GM18502 (cell line): ENCODE measurements at regions not wholly inside any gene's neighbourhood (a gene's known extent, or its start where the extent isn't known, plus 50 kb on each side); places are given as distances from the start of the nearest gene placed in this dataset.
"Not testable (repeated sequence)": the region's sequence is repeated elsewhere in the genome, so short reads cannot be mapped to it uniquely, and the experiment has no call there.

ENCODE experiments used
- ATAC-seq: cut with Tn5 transposase; IDR thresholded peaks from one replicate; pipeline ENCODE4 v1.9.1; 2021; ENCODE audit warnings: mild to moderate bottlenecking; ENCODE audit not compliant: unreplicated experiment, poor library complexity

DNA sequence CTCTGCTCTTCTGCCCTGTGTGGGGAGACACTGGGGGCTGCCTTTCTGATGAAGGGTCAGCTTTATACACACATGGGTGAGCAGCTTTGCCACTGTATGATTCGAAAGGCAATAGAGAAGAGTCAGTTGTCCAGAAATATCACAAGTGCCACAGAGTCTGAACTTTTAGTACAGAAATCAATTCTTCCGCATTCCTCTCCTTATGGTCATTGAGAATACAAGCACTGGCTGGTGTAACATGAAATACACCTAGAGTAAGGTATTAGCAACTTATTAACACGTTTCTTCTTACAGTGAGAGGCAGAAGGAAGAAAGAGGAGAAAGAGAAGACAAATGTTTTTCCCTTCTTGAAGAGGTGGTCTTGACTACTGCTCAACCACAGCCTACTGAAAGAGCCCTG, 579.2 kb downstream of the ZEB2 start:
- ATAC-seq = no peak

DNA sequence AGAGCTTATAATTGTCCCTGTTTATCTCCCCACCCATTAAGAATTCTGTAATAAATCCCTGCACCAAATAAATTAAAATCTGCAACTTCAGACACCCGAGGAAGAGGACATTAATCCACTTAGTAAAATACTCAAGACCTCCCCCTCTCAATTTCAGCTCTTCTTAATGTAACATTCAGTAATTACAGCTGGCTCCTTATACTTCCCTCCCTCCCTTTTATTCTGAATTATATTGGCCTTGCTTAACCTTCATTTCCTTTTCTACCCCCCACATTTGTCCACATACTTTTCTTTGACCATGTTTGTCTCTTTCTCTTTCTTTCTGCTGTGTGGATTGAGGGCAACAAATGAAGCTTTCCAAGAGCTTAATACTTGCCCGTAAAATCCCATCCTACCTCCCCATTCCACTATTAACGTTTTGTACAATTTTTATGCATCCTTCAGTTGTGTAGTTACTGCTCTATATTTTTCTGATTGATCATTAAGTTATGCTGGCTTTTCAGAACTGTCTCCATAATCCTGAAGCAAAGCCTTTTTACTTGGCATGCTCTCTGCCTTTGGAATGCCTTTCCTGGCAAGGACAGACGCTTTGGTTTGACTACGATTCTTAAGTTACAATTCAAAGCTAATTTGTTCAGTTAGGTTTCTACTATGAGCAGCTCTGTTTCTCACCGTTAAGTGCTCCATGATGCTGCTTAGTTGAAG, 580.1 kb downstream of the ZEB2 start:
- ATAC-seq = no peak

DNA sequence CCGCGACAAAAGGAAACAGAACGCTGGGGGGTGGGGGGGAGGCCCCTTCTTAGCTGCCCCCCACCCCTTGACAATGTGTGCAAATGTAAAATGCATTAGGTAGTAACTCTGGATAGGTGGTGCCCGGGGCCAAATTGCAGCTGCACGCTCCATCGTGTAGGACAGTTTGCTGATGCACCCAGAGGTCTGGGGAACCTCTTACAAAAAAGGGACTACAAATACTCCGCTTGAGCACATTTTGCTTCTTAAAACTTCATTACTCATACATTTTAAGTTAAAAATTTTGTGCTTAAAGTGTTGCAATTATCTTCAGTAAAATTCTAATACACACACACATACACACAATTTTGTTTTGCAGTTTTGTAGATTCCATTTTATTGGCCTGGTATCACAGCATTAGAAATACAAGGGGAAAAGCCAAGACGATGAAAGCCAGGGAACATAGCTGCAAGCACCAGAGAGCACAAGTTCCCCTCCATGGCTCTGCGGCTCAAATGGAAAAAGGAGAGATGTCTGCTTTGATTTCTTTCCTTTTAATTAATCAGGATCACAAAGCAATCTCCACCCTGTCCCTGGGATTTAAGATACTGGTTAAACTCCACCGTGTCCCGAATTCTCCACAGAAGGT, 582.1 kb downstream of the ZEB2 start:
- ATAC-seq = no peak

DNA sequence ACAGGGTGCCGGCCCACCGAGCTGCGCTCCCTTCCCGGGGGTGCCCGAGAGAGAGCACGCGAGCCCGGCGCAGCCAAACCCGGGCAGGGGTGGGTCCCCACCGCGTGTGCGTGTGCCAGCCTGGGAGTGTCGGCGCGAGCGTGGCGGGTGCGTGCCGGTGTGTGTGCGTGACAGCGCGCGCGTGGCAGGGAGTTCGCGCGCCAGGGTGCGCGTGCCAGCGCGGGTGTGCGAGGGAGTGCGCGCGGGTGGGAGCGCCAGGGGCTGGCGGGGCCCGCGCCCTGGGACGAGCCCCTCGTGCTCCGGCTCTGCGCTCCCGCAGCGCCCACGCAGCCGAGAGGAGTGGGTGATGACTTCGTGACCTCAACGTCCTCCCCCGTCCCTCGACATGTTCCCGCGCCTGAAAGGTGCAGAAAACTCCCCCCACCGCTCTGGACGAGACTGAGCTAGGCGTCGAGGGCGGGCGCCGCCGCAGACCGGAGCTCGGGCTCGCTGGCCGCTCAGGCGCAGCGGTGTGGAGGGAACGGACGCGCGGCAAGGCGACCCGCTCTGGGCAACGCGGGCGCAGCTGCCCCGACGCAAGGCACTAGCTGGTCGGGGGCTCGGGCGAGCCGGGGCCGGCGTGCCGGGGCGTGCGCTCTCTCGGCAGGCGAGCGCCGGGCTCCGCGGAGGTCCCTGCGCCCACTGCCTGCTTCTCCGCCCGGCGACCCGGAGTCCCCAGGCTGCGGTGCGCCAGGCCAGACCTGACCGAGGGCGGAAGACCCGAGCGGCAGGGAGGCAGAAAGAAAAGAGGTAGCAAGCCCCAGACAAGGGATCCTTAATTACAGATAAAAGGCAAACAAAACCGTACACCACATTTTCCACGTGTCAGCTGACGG, 582.8 kb downstream of the ZEB2 start:
- peak; percentile 77 for ATAC-seq

DNA sequence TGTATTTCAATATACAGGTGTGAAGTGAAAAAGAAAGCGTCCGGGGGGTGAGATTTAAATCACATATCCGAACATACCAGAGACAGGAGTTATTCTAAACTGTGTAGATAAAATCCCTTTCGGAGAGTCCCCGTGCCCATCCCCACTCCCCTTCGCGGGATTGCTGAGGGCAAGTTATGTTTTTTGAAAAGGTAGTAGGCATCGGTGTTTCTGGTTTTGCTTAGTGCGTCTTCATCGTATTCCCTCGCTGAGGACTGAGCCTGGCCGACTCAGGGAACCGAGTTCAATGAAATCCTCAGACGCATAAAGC, 583.4 kb downstream of the ZEB2 start:
- no peak for ATAC-seq

DNA sequence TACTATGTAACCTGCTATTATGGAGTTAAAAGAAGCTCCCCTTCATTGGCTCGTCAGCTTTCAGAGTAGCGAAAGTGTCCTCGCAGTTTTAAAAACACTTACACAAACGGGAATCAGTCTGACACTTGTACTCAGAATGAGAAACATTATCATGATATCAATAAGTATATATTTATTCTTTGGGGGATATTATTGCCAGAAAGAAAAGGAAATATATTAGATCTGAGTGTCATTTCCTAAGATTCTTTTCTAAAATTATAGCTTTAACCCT, 584.5 kb downstream of the ZEB2 start:
- no peak for ATAC-seq

DNA sequence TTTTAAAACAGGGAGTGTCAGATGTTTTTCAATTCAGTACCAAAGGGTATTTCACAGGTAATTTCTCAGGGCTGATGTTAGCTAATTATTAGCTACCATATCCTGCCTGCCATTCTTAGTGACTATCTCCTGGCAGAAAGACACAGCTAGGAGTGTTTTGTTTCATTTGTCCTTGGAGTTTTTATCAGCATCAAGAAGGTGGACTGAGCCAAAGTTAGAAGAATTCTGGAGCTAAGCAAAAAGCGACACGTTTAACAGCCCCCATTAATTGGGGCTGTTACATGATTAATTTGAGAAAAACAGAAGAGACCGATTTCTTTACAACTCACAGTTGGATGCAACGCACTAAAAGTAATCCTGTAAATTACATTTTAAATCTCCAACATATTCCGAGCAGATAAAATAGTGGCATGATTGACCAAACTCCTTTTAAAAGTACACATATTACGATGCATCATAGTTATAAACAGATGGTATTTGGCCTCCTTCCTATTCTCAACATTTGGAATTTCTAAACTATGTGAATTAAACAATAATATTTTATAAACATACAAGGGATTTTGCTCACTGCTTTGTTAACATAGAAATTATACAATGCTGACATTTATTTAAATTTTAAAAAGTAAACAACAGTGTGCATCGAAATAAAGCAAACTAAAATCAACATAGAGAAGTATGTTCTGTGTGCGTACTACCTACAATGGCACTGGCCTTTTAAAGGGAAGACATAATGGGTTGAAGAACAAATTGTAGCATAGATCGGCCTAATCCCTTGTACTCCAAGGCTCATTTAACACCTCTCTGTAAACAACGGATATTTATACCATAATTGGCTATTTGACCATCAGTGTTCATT, 585.1 kb downstream of the ZEB2 start:
- ATAC-seq = no peak

DNA sequence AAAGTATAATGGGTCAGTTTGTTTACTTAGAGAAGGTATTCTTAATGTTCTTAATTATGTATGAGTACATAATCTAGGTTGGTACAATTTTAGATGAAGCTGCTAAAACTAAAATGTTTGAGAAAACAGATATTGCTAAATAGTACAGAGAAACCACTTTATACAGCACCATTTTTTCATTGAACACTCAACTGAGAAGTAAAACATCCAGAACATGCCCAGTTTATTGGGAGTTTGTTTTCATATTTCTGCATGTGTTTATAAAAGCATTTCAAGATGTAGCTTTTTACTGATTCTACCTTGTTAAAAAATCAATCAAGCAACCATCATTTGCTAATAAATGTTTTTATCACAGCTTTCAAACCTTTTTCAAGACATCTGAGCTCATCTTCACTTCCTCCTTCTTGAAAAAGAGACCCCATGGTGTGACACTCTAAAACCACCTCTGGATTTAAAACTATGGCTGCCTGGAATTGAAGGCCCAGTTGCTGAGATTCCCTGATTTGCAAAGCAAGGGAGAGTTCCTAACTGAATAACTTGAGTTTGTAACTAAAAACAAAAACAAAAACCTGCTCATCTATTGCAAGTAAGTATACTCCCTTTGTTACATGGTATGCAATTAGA, 585.9 kb downstream of the ZEB2 start:
- no peak for ATAC-seq

DNA sequence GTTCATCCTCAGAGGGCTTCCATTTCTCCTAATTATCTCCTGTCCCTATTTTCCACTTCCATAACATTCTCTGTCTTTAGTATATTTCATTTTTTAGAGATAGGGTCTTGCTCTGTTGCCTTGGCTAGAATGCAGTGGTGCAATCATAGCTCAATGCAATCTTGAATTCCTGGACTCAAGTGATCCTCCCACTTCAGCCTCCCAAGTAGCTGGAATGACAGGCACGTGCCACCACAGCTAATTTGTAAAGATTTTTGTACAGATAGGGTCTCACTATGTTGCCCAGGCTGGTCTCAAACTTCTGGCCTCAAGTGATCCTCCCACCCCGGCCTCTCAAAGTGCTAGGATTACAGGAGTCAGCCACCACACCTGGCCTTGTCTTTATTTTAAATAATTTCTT, 589.0 kb downstream of the ZEB2 start:
- no peak for ATAC-seq

DNA sequence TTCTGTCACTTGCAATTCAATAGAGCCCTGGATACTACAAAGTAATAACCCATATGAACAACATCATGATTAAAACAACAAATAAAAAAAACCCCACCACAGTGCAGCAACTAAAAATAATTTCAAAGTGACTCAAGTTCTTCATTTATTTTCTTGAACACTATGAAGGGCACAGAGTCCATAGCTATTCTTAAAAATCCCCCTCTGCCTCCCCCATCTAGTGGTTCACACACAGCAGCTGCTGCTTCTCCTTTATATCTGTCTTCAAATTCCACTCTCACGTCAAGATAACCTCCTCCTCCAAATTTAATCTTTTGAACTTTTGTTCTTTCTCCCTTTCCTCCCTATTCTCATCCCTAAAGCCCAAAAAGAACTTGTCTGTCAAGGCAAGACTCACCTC, 591.3 kb downstream of the ZEB2 start:
- no peak for ATAC-seq

DNA sequence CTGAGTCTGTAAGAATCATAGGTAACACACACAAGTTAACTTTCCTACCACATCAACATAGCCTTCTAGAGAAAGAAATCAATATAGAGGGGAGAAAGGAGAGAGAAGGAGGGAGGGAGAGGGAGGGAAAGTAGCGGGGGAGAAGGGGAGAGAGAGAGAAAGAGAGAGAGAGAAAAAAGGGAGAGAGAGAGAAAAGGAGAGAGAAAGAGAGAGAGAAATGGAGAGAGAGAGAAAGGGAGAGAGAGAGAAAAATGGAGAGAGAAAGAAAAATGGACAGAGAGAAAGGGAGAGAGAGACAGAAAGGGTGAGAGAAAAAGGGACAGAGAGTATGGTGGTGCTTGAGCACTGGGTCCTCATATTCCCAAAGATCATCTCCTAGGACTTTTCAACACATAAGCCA, 591.7 kb downstream of the ZEB2 start:
- ATAC-seq = no peak

DNA sequence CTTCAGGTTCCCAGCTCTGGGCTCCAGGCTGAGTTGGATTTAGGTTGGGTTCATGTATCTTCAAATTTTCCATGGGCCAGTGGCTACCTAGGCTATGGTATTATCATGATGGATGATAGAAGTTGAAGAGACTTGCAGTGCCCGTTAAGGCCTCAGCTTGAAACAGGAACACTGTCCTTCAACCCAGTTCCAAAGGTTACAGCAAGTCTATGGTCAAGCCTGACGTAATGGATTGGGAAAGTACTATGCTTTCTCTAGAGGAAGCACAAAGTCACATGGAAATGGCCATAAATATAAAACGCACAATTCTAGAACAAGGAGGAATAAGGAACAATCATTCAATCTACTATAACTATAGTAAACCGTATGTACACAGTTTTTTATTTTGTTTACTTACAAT, 593.2 kb downstream of the ZEB2 start:
- no peak for ATAC-seq

DNA sequence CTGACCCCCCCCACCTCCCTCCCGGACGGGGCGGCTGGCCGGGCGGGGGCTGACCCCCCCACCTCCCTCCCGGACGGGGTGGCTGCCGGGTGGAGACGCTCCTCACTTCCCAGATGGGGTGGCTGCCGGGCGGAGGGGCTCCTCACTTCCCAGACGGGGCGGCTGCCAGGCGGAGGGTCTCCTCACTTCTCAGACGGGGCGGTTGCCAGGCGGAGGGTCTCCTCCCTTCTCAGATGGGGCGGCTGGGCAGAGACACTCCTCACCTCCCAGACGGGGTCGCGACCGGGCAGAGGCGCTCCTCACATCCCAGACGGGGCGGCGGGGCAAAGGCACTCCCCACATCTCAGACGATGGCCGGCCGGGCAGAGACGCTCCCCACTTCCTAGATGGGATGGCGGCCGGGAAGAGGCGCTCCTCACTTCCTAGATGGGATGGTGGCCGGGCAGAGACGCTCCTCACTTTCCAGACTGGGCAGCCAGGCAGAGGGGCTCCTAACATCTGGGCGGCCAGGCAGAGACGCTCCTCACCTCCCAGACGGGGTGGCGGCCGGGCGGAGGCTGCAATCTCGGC, 597.6 kb downstream of the ZEB2 start:
- not testable (repeated sequence) for ATAC-seq

DNA sequence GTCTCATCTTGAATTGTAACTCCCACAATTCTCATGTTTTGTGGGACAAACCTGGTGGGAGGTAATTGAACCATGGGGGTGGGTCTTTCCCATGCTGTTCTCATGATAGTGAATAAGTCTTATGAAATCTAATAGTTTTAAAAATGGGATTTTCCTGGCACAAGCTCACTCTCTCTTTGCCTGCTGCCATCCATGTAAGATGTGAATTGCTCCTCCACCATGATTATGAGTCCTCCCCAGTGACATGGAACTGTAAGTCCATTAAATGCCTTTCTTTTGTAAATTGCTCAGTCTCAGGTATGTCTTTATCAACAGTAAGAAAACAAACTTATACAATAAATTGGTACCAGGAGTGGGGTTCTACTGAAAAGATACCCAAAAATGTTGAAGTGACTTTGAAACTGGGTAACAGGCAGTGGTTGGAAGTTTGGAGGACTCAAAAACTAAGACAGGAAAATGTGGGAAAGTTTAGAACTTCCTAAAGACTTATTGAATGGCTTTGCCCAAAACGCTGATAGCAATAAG, 601.4 kb downstream of the ZEB2 start:
- no peak for ATAC-seq

DNA sequence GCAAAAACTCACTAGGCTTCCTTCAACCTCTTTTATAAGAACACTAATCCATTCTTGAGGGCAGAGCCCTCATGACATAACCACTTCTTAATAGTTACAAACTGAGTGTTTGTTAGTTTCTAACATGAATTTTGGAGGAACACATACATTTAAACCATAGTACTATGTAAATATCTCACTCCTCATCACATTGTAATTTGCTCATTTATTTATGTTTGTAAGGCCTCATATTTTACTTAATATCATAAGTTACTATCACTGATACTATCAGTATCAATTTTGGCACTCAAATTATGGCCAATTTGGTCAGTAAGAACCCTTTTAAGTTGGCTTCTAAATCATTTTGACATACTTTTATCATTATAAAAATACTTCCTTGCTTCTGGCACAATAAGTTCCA, 603.1 kb downstream of the ZEB2 start:
- ATAC-seq = no peak

DNA sequence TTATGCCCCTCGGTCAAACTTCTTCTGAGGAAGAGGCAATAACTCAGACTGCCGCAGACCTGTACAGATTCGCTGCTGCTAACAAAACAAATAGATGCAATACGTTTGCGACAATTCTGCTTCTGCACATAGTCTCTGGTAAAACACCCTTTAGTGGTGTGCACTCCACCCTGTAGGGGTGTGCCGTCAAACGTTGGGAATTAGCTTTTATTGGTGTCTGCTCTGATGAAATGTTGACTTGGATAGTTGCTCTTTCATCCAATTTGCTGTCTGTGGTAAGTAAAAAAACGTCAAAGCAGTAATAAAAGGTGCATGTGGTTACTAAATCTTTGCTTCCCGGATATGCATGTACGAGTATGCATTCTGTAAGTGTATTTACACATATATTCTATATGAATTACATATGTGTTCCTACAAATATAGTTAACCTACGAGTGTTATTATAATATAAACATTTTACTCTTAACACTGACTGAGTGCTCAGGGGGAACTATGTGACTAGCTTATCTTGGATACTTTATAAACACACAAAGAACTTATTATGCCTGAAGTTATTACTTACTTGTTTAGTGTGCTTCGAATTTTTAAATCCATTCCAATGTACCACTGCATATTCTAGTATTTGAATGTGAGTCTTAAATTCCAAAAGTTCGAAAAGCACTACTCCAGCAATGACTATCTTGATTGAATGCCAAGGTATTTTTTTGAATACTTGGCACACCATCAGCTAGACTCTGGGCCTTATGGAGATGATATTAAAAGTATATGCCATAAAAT, 610.2 kb downstream of the ZEB2 start:
- no peak for ATAC-seq

DNA sequence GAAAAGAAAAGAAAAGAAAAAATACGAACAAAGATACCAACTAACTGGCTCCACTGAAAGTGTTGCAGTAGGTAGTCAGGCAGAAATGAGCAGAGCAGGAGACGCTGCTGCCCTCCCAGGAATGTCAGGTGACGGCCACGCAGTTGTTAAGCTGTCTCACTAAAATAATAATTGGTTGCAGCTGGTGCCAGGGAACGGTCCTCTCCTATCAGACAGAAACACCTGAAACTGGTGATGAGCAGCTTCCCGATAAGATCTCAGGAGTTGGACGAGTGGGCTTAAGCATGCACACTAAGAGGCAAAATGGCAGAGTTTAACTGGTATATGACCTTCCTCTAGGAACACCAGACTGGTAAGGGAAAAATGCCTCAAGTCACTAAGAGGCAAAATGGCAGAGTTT, 611.1 kb downstream of the ZEB2 start:
- ATAC-seq = no peak

DNA sequence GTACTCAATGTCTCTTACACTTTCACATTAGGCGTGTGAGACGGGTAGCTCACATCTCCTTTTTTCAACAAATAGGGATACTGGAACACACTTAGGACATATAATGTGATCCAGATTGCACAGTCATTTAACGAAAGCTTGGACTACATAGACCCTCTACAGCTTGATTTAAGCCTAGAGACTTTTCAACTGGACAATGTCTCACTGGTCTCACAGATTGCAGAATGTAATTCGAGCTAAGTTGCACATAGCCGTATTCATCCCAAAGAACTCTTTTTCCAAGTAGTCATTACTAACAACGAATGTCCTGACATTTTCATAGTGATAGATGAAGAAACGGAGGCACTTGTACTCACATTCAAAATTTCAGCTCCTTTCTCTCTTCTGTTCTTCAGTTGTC, 612.1 kb downstream of the ZEB2 start:
- ATAC-seq = no peak

DNA sequence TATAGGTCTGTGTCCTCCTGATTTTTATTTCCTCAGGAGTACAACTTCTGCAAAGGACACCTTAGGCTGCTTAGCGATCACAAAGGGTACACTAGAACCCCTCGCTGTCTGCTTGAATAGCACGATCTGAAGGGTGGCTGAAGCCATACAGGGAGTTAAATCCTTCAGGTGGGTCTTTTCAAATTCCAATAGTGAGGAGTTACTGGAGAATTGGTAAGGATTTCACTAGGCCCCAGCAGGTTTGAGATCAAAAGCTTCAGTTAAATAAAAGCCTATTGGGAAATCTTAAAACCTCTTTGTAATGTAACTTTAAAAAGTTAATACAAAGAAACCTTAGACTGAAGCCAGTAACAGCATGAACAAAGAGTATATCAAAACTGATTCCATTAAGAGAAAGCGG, 613.1 kb downstream of the ZEB2 start:
- ATAC-seq = no peak
